ENCODE measurements at regions not wholly inside any gene's neighbourhood (a gene's known extent, or its start where the extent isn't known, plus 50 kb on each side); places are given as distances from the start of the nearest gene placed in this dataset.
A peak's percentile ranks its signal among the peaks of the same experiment; 100 is the strongest.

GRCh38 chr6:74346936-74347535, 651.0 kb downstream of the CD109 start:
- TF ChIP-seq NFIC (IDR thresholded peaks at IDR 0.05): no peak
- no peak for TF ChIP-seq EGR1 (IDR thresholded peaks at IDR 0.05)
- no peak for TF ChIP-seq CREB1 (IDR thresholded peaks at IDR 0.05; ENCODE audit: low read depth)
- no peak for TF ChIP-seq USF1 (IDR thresholded peaks at IDR 0.05)
- TF ChIP-seq RAD21 (IDR thresholded peaks at IDR 0.05; ENCODE audit: low read depth): no peak
- no peak for TF ChIP-seq TEAD4 (IDR thresholded peaks at IDR 0.05)
- TF ChIP-seq CEBPB (IDR thresholded peaks at IDR 0.05): no peak
- no peak for TF ChIP-seq ZBTB7A (IDR thresholded peaks at IDR 0.05; ENCODE audit: low read depth)
- TF ChIP-seq YY1 (IDR thresholded peaks at IDR 0.05; ENCODE audit: low read depth): no peak
- TF ChIP-seq EP300 (IDR thresholded peaks at IDR 0.05; ENCODE audit: borderline replicate concordance): no peak
- TF ChIP-seq FOXM1 (IDR thresholded peaks at IDR 0.05; ENCODE audit: borderline replicate concordance, low read depth): no peak

- TF ChIP-seq RAD21 (IDR thresholded peaks at IDR 0.05; ENCODE audit: low read depth) (peak; percentile 29), EGR1 (IDR thresholded peaks at IDR 0.05) (no peak)
Observed at GRCh38 chr6:74343804-74344203, 647.8 kb downstream of the CD109 start.

GRCh38 chr6:74334722-74335121, 638.7 kb downstream of the CD109 start:
- no peak for TF ChIP-seq ZBTB7A (IDR thresholded peaks at IDR 0.05; ENCODE audit: low read depth)
- no peak for TF ChIP-seq TAF1 (IDR thresholded peaks at IDR 0.05; ENCODE audit: low read depth)
- no peak for TF ChIP-seq TCF12 (IDR thresholded peaks at IDR 0.05; ENCODE audit: low read depth)
- TF ChIP-seq YY1 (IDR thresholded peaks at IDR 0.05; ENCODE audit: low read depth): no peak
- no peak for TF ChIP-seq REST (IDR thresholded peaks at IDR 0.05; ENCODE audit: low read depth)
- no peak for TF ChIP-seq MAX (IDR thresholded peaks at IDR 0.05)
- no peak for TF ChIP-seq NFIC (IDR thresholded peaks at IDR 0.05)
- no peak for TF ChIP-seq CEBPB (IDR thresholded peaks at IDR 0.05)
- no peak for TF ChIP-seq EGR1 (IDR thresholded peaks at IDR 0.05)
- TF ChIP-seq CREB1 (IDR thresholded peaks at IDR 0.05; ENCODE audit: low read depth): no peak
- no peak for TF ChIP-seq USF1 (IDR thresholded peaks at IDR 0.05)
- no peak for TF ChIP-seq EP300 (IDR thresholded peaks at IDR 0.05; ENCODE audit: borderline replicate concordance)
- TF ChIP-seq TEAD4 (IDR thresholded peaks at IDR 0.05): no peak
- TF ChIP-seq FOXM1 (IDR thresholded peaks at IDR 0.05; ENCODE audit: borderline replicate concordance, low read depth): no peak
- no peak for TF ChIP-seq RAD21 (IDR thresholded peaks at IDR 0.05; ENCODE audit: low read depth)

GRCh38 chr6:74333406-74333805, 637.4 kb downstream of the CD109 start:
- TF ChIP-seq YY1 (IDR thresholded peaks at IDR 0.05; ENCODE audit: low read depth) (no peak), USF1 (IDR thresholded peaks at IDR 0.05) (no peak), TEAD4 (IDR thresholded peaks at IDR 0.05) (no peak), REST (IDR thresholded peaks at IDR 0.05; ENCODE audit: low read depth) (no peak), EGR1 (IDR thresholded peaks at IDR 0.05) (no peak)

- no peak for TF ChIP-seq CREB1 (IDR thresholded peaks at IDR 0.05; ENCODE audit: low read depth)
- no peak for TF ChIP-seq REST (IDR thresholded peaks at IDR 0.05; ENCODE audit: low read depth)
- TF ChIP-seq RAD21 (IDR thresholded peaks at IDR 0.05; ENCODE audit: low read depth): no peak
- TF ChIP-seq TEAD4 (IDR thresholded peaks at IDR 0.05): no peak
- no peak for TF ChIP-seq CEBPB (IDR thresholded peaks at IDR 0.05)
- TF ChIP-seq NFIC (IDR thresholded peaks at IDR 0.05): no peak
- no peak for TF ChIP-seq USF1 (IDR thresholded peaks at IDR 0.05)
- no peak for TF ChIP-seq EGR1 (IDR thresholded peaks at IDR 0.05)
- no peak for TF ChIP-seq MAX (IDR thresholded peaks at IDR 0.05)
- no peak for TF ChIP-seq EP300 (IDR thresholded peaks at IDR 0.05; ENCODE audit: borderline replicate concordance)
Observed at GRCh38 chr6:74320715-74321114, 624.7 kb downstream of the CD109 start.

Measured in Ishikawa (cell line).